Activated CD8-positive, alpha-beta T cell treated with anti-CD3 and anti-CD28 coated beads for 36 hours (primary cell): ENCODE measurements at regions not wholly inside any gene's neighbourhood (a gene's known extent, or its start where the extent isn't known, plus 50 kb on each side); places are given as distances from the start of the nearest gene placed in this dataset.

Experiments used
- ATAC-seq: fragments of 200-7000 bp; cut with Tn5 transposase; one replicate; pipeline ENCODE4 v1.10.0; 2021; ENCODE audit warnings: mild to moderate bottlenecking, moderate library complexity
- CTCF ChIA-PET: fragments of 350-600 bp; sonication (Branson Sonifier 250); formaldehyde crosslinking; loops from one replicate; lab custom pipeline; 2021; ENCODE audit warnings: antibody characterized with exemption; lab: Charles Lee
- POLR2A ChIA-PET: fragments of 350-600 bp; sonication (Branson Sonifier 250); formaldehyde crosslinking; loops from one replicate; lab custom pipeline; 2021; ENCODE audit warnings: antibody characterized with exemption; lab: Charles Lee
- DNase-seq: peaks from one replicate; pipeline ENCODE4 v3.0.0-alpha.2; 2020
- H3K27ac Mint-ChIP-seq: one replicate; pipeline ENCODE4 v1.8.0; 2021; ENCODE audit warnings: mild to moderate bottlenecking, mixed read lengths
- H3K27me3 Mint-ChIP-seq: one replicate; pipeline ENCODE4 v1.8.0; 2021; ENCODE audit warnings: mixed read lengths
- H3K36me3 Mint-ChIP-seq: one replicate; pipeline ENCODE4 v1.8.0; 2021; ENCODE audit warnings: low read depth, mixed read lengths
- H3K4me1 Mint-ChIP-seq: one replicate; pipeline ENCODE4 v1.8.0; 2021; ENCODE audit warnings: low read depth, mixed read lengths
- H3K4me3 Mint-ChIP-seq: one replicate; pipeline ENCODE4 v1.8.0; 2021; ENCODE audit warnings: mild to moderate bottlenecking, moderate library complexity, mixed read lengths
- H3K9me3 Mint-ChIP-seq: one replicate; pipeline ENCODE4 v1.8.0; 2021; ENCODE audit warnings: mixed read lengths
- intact Hi-C: fragments of 100-400 bp; cut with micrococcal nuclease; formaldehyde crosslinking; loops from one replicate; pipeline ENCODE4 v1.10.0; 2022
- TF ChIP-seq, protein P1 (sequence below): fragments of 200-600 bp; IDR thresholded peaks from one replicate; pipeline ENCODE4 v1.8.0; 2022; ENCODE audit warnings: antibody characterized with exemption, mild to moderate bottlenecking

DNA sequence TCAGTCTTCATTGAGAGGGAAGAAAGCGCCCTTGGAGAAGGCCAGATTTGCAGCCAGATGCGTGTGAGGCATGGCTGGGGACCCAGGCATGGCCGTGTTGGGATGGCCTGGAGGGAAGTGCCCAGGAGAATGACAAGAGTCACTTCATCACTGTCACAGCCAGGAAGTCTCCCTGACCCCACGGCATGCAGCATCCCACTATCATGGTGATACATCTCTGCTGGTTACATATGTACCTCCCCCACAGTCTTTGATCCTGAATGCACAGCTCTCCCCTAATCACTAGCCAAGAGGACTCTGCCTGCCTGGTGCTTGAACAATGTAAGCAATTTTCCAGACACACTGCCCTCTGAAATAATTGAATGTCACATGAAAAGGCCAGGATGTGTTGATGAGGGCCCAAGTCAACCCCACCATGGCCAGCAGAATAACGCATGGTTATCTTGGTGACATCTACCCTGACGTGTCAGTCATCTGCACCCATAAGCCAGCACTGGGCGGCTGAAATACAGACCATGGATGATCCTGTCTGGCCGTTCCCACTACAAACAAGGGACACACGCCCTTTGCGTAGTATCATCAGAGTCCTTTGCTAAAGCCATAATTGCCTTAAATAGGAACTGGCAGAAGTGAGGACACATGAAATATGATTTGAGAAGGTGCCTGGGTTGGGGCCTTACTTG, 149.7 kb upstream of the SPACA7 start:
- H3K27ac Mint-ChIP-seq, result no peak overlapping the region
- no peak for ATAC-seq
- no peak for DNase-seq
- H3K4me1 Mint-ChIP-seq, result no peaks in the 10 kb centered on the region
- TF ChIP-seq, protein P1, sequence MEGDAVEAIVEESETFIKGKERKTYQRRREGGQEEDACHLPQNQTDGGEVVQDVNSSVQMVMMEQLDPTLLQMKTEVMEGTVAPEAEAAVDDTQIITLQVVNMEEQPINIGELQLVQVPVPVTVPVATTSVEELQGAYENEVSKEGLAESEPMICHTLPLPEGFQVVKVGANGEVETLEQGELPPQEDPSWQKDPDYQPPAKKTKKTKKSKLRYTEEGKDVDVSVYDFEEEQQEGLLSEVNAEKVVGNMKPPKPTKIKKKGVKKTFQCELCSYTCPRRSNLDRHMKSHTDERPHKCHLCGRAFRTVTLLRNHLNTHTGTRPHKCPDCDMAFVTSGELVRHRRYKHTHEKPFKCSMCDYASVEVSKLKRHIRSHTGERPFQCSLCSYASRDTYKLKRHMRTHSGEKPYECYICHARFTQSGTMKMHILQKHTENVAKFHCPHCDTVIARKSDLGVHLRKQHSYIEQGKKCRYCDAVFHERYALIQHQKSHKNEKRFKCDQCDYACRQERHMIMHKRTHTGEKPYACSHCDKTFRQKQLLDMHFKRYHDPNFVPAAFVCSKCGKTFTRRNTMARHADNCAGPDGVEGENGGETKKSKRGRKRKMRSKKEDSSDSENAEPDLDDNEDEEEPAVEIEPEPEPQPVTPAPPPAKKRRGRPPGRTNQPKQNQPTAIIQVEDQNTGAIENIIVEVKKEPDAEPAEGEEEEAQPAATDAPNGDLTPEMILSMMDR, result no peak
- intact Hi-C loops, result no loop called here
- H3K27me3 Mint-ChIP-seq, result no peaks in the 10 kb centered on the region
- ChIA-PET CTCF (no interaction called here), POLR2A (no interaction called here)
- H3K36me3 Mint-ChIP-seq, result no peaks in the 10 kb centered on the region
- no peak overlapping the region for H3K4me3 Mint-ChIP-seq
- H3K9me3 Mint-ChIP-seq, result no peaks in the 10 kb centered on the region

DNA sequence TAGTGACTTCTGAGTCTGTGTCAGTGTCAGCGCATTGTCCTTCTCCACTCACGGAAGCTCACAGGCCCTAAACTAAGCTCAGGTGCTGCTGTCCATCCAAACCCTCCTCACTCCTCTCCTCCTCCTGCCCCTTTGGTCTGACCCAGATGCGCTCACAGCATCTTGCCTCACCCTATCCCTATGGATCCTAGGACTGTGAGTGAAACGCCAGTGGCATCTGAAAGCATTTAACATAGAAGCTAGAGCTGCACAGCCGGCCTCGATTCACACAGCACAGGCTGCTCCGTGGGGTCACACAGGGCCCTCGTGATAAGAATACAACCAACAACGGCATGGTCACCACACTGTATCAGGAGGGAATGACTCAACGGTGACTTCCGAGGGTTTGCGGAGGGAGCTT, 149.1 kb upstream of the SPACA7 start:
- intact Hi-C loops, result no loop called here
- POLR2A ChIA-PET, result no interaction called here
- Mint-ChIP-seq H3K36me3 (no peaks in the 10 kb centered on the region), H3K4me3 (no peak overlapping the region), H3K27ac (no peak overlapping the region), H3K4me1 (no peaks in the 10 kb centered on the region), H3K9me3 (no peaks in the 10 kb centered on the region), H3K27me3 (no peaks in the 10 kb centered on the region)
- TF ChIP-seq, protein P1, result no peak
- ATAC-seq (no peak), DNase-seq (no peak)
- CTCF ChIA-PET, result no interaction called here

DNA sequence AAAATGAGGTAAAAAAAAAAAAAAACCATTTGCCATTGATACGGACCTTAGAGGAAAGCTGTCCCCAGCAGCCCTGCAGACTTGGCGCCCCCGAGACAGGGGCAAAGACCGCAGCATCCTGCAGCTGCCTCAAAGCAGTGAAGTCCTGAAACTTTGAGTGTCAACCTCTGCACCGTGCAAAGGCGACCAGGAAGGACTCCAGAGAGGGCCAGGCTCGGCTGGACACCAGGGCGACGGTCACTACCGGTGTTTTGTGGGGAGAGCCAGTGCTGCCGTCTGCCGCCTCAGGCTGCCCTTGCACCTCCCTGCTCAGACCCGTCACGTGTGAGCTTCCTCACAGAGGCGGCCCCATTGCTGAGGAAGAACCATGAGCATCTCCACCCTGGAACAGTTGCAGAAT, 146.7 kb upstream of the SPACA7 start:
- H3K9me3 Mint-ChIP-seq, result no peaks in the 10 kb centered on the region
- DNase-seq (no peak), ATAC-seq (no peak)
- no peaks in the 10 kb centered on the region for H3K4me1 Mint-ChIP-seq
- H3K27ac Mint-ChIP-seq, result no peak overlapping the region
- ChIA-PET POLR2A (no interaction called here), CTCF (no interaction called here)
- H3K4me3 Mint-ChIP-seq, result no peak overlapping the region
- intact Hi-C loops, result no loop called here
- TF ChIP-seq, protein P1, result no peak
- H3K27me3 Mint-ChIP-seq, result no peaks in the 10 kb centered on the region
- H3K36me3 Mint-ChIP-seq, result no peaks in the 10 kb centered on the region

DNA sequence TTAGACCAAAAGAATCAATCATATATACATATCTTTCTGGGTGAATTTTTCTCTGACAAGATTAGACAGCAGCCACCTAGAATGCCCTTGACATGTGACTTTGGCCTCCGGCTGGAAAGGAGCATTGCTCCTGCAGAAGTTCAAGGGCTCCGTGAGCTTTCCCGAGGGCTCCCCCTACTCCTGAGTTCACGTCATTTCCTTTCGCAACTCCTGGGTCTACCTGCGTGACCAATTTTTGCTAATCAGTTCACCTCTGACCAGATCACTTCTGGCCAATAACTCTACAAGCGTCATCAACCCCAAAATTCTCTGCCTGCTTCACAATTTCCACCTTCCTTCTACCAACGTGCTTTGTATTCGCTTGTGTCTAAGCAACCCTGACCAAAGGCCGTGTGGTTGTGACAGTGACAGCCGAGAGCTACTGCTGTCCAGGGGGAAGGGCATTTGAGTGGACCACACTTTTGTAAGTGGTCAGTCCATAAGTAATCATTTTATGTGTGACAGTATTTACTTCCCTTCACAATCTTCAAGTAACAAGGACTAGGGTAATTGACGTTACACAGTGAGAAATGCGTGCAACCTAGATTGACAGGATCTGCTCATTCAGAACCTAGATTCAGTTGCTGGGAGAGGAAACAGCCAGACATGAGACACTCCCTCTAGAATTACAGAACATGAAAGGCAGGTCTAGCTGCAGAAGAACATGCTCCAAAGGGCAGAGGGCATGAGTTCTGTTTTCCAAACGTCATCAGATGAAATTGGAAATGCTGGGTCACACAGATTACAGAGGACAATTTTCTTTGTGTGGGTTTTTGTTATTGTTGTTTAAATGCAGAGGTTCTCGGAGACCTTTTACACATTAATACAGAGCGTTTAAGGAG, 145.9 kb upstream of the SPACA7 start:
- Mint-ChIP-seq H3K4me3 (no peak overlapping the region), H3K4me1 (no peaks in the 10 kb centered on the region), H3K27ac (no peak overlapping the region), H3K36me3 (no peaks in the 10 kb centered on the region), H3K27me3 (no peaks in the 10 kb centered on the region), H3K9me3 (no peaks in the 10 kb centered on the region)
- TF ChIP-seq, protein P1, result no peak
- ATAC-seq, result no peak
- no peak for DNase-seq
- ChIA-PET CTCF (no interaction called here), POLR2A (no interaction called here)
- intact Hi-C loops, result no loop called here

DNA sequence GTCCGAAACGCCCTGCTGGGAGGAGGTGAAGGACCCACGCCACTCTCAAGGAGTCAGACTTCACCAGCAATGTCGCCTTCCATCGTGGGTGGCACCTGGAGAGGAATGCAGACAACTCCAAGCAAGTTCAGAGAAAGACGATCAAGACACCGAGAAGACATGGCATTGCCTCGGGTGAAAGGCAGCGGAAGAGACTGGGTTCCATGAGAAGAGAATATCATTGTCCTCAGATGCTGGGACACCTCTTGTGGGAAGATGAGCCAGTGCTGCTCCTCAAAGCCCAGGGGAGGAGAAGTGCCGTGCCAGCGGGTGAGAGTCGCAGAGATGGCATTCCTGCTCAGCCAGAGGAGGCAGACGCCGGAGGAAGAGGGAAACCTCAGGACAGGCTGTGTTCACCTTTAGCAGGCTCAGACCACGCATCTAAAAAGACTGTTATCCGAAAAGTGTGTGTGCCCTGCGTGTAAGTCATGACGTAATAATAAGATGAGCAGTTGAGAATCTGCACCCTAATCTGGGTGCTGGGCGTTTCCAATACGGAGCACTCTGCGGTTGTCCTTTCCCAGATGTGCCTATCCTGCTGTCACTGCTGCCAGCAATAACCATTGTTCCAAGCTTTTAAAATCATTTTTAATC, 144.6 kb upstream of the SPACA7 start:
- no peak overlapping the region for H3K27ac Mint-ChIP-seq
- CTCF ChIA-PET, result no interaction called here

More for the DNA sequence above, 144.6 kb upstream of the SPACA7 start:
- ATAC-seq, result no peak
- intact Hi-C loops, result no loop called here
- Mint-ChIP-seq H3K27me3 (no peaks in the 10 kb centered on the region), H3K36me3 (no peaks in the 10 kb centered on the region), H3K9me3 (no peaks in the 10 kb centered on the region), H3K4me3 (no peak overlapping the region), H3K4me1 (no peaks in the 10 kb centered on the region)
- POLR2A ChIA-PET, result no interaction called here
- DNase-seq, result no peak
- TF ChIP-seq, protein P1, result no peak
